Esophagus muscularis mucosa (tissue), 4 donors: ENCODE measurements at regions not wholly inside any gene's neighbourhood (a gene's known extent, or its start where the extent isn't known, plus 50 kb on each side); places are given as distances from the start of the nearest gene placed in this dataset.

Experiments used
- DNase-seq: peaks from one replicate; pipeline ENCODE4 v3.0.0-alpha.2; 2017; ENCODE audit errors: extremely low spot score
- H3K27ac ChIP-seq, 4 donors: fragments of 200-600 bp; sonication (generic); replicated peaks in 1 of 4; 1 replicate in 3 of 4; 2 replicates in 1 of 4; pipeline ENCODE4 v1.5.1; 2016 to 2019; ENCODE audit warnings: mild to moderate bottlenecking in 1 of 4
- H3K27me3 ChIP-seq, 4 donors: fragments of 200-600 bp; sonication (generic); one replicate each; pipeline versions ENCODE4 v1.5.1 to v1.6.0; 2016 to 2019
- H3K36me3 ChIP-seq, 4 donors: fragments of 200-600 bp; sonication (generic); one replicate each; pipeline ENCODE4 v1.5.1; 2016 to 2019
- H3K4me1 ChIP-seq, 4 donors: fragments of 200-600 bp; sonication (generic); one replicate each; pipeline ENCODE4 v1.5.1; 2016 to 2019
- H3K4me3 ChIP-seq, 4 donors: fragments of 200-600 bp; sonication (generic); 1 replicate in 2 of 4; 2 replicates in 2 of 4; pipeline ENCODE4 v1.5.1; 2016 to 2019; ENCODE audit warnings: mild to moderate bottlenecking in 4 of 4, moderate library complexity in 1 of 4
- H3K9me3 ChIP-seq, 4 donors: fragments of 200-600 bp; sonication (generic); 1 replicate in 3 of 4; 2 replicates in 1 of 4; pipeline ENCODE4 v1.5.1; 2016 to 2019
- EP300 ChIP-seq: sonication (generic); formaldehyde crosslinking; IDR thresholded peaks from one replicate; pipeline ENCODE4 v1.6.1; 2017; ENCODE audit warnings: antibody characterized with exemption
- POLR2A ChIP-seq: fragments of 450-650 bp; IDR thresholded peaks from one replicate; pipeline ENCODE4 v1.6.1; 2017; ENCODE audit warnings: antibody characterized with exemption, moderate library complexity, mild to moderate bottlenecking, low read depth
- POLR2AphosphoS5 ChIP-seq, 2 donors: sonication (generic); formaldehyde crosslinking; IDR thresholded peaks; one replicate each; pipeline ENCODE4 v1.6.1; 2017; ENCODE audit warnings: antibody characterized with exemption in 2 of 2
- WGBS: methylation state at CpG from one replicate; pipeline ENCODE4 v1.1.5; 2018; 5-methylcytosine and 5-hydroxymethylcytosine counted together
- intact Hi-C: fragments of 100-400 bp; cut with DNase I; formaldehyde crosslinking; loops from one replicate; pipeline ENCODE4 v1.15.1; 2023
- TF ChIP-seq, protein P1 (sequence below), 3 experiments: fragments of 200-600 bp in 2 of 3; fragments of 450-650 bp in 1 of 3; sonication (generic) in 2 of 3; IDR thresholded peaks; one replicate each; pipeline ENCODE4 v1.5.1; 2017 to 2019; ENCODE audit warnings: antibody characterized with exemption in 3 of 3, mild to moderate bottlenecking in 2 of 3, moderate library complexity in 1 of 3

DNA sequence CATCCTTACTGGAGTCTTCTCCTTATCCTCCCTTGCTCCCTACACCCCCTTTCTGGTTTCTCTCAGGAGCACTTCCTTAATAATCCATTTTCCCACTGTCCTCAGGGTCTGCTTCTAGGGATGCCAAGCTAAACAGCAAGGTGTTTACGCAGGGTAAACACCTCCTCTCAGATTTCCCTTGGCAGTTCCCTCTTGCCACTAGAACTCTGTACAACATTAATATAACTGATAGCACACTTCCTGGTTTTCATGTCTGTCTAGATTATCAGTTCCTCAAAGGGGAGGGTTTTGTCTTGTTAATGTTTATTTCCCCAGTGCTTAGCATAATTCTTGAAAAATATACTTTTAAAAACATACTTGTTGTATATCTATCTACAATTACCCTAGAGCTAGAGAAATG, 118.0 kb upstream of the SLC24A5 start:
- 85% methylated on average over 1 of the region's 1 CpG for WGBS
- no peak for DNase-seq
- no peak overlapping the region for H3K27ac ChIP-seq
- no peaks in the 10 kb centered on the region for H3K27me3 ChIP-seq
- no peaks in the 10 kb centered on the region for H3K4me1 ChIP-seq
- H3K9me3 ChIP-seq, result no peaks in the 10 kb centered on the region
- intact Hi-C loops, result no loop called here
- no peak for TF ChIP-seq EP300
- TF ChIP-seq POLR2A, result no peak
- no peaks in the 10 kb centered on the region for H3K36me3 ChIP-seq
- no peak overlapping the region for H3K4me3 ChIP-seq

DNA sequence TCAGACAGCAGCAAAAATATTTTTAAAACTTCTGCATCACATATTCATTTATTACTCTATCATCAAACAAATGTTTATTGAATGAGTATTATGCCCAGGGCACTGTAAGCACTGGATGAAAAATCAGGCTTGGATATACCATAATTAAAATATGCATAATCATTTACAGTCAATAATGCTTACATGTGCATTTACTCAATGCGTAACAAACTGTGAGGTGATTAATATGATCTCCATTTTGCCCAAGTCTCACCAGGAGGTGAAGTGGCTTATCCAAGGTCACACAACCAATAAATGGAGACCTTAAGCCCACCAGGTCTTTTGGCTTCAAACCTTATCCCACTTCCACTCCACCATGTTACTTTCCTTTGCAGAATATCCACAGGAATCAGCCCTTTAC, 117.3 kb upstream of the SLC24A5 start:
- WGBS, result 93% methylated on average over 1 of the region's 1 CpG
- no peaks in the 10 kb centered on the region for H3K36me3 ChIP-seq
- no peaks in the 10 kb centered on the region for H3K9me3 ChIP-seq
- H3K27me3 ChIP-seq, result no peaks in the 10 kb centered on the region
- no peak overlapping the region for H3K4me3 ChIP-seq
- H3K27ac ChIP-seq, result no peak overlapping the region
- TF ChIP-seq, protein P1, sequence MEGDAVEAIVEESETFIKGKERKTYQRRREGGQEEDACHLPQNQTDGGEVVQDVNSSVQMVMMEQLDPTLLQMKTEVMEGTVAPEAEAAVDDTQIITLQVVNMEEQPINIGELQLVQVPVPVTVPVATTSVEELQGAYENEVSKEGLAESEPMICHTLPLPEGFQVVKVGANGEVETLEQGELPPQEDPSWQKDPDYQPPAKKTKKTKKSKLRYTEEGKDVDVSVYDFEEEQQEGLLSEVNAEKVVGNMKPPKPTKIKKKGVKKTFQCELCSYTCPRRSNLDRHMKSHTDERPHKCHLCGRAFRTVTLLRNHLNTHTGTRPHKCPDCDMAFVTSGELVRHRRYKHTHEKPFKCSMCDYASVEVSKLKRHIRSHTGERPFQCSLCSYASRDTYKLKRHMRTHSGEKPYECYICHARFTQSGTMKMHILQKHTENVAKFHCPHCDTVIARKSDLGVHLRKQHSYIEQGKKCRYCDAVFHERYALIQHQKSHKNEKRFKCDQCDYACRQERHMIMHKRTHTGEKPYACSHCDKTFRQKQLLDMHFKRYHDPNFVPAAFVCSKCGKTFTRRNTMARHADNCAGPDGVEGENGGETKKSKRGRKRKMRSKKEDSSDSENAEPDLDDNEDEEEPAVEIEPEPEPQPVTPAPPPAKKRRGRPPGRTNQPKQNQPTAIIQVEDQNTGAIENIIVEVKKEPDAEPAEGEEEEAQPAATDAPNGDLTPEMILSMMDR (IDR thresholded peaks at IDR 0.05), result no peak
- TF ChIP-seq POLR2A, result no peak
- TF ChIP-seq EP300, result no peak
- TF ChIP-seq POLR2AphosphoS5 (IDR thresholded peaks at IDR 0.05), result no peak
- intact Hi-C loops, result no loop called here
- no peaks in the 10 kb centered on the region for H3K4me1 ChIP-seq
- peak; percentile 8 for DNase-seq

DNA sequence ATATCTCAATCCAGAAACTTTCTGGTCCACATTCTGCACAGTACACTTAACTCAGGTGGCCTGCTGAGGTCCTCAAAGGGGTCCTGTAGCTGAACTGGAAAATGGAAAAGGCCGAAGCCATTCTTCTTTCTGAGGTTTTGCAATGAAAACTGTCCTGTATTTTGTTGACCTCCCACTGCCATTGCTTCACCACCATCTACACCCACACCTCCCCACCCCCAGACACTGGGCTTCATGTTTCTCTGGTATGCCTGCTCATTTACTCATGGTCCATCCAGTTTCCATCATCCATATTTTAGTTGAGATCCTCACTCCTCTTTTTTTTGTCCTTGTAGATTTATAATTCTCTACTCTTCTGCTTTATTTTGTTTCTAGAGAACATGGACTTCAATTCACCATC, 115.7 kb upstream of the SLC24A5 start:
- peak; percentile 45 for DNase-seq
- H3K9me3 ChIP-seq, result no peaks in the 10 kb centered on the region
- H3K27me3 ChIP-seq, result no peaks in the 10 kb centered on the region
- no peak overlapping the region for H3K27ac ChIP-seq
- no peaks in the 10 kb centered on the region for H3K36me3 ChIP-seq
- intact Hi-C loops, result no loop called here
- no peak for TF ChIP-seq POLR2A
- TF ChIP-seq POLR2AphosphoS5 (IDR thresholded peaks at IDR 0.05), result no peak
- TF ChIP-seq, protein P1 (IDR thresholded peaks at IDR 0.05), result no peak
- 88% methylated on average over 1 of the region's 1 CpG for WGBS
- H3K4me3 ChIP-seq, result no peak overlapping the region
- no peaks in the 10 kb centered on the region for H3K4me1 ChIP-seq

DNA sequence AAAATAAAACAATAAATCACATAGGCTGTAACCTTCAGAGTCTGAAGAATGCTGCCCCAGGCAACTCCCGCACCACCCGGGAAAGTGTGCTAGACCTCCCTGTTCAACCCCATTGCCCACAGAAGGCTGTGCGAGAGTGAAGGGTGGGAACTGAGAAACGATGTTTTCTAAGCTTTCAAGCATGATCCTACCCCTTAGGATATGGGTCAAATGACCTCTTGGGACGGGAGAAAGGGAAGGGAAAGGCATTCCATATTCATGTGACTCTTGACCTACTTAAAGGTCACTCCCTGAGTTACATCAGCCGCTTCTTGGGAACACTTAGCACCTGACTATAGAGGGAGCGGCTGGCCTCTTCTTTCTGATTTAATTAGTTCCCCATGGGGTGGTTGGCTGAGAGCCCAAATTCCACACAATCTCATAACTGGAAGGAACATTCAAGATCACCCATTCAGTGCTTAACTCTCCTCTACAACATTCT, 114.7 kb upstream of the SLC24A5 start:
- no peaks in the 10 kb centered on the region for H3K4me1 ChIP-seq
- intact Hi-C loops, result no loop called here
- no peaks in the 10 kb centered on the region for H3K27me3 ChIP-seq
- DNase-seq, result no peak
- WGBS, result 74% methylated on average over 7 of the region's 7 CpGs
- TF ChIP-seq POLR2A (no peak), EP300 (no peak), POLR2AphosphoS5 (IDR thresholded peaks at IDR 0.05) (no peak)
- TF ChIP-seq, protein P1 (IDR thresholded peaks at IDR 0.05), result no peak
- no peaks in the 10 kb centered on the region for H3K9me3 ChIP-seq
- H3K36me3 ChIP-seq, result no peaks in the 10 kb centered on the region
- H3K4me3 ChIP-seq, result no peak overlapping the region
- no peak overlapping the region for H3K27ac ChIP-seq

DNA sequence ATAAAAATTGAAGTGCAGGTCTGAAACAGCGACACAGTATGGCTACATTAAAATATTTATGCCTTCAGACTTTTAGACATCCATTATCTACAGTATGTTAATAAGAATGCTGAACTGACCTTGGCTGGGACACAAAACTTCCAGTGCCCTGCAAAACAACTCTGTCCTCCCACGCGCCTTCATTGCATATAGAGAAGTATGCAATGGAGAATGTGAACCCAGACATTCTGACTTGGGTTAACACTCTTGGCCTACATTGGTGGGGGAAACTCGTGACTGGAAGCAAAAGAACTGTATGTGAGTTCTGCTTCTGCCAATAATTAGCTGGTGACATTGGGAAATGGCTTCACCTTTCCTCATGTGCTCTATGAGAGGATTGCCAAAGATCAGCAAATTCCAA, 110.5 kb upstream of the SLC24A5 start:
- Histone ChIP-seq H3K27me3 (no peaks in the 10 kb centered on the region), H3K27ac (no peak overlapping the region), H3K36me3 (no peaks in the 10 kb centered on the region), H3K4me1 (no peaks in the 10 kb centered on the region), H3K9me3 (no peaks in the 10 kb centered on the region), H3K4me3 (no peak overlapping the region)
- intact Hi-C loops, result no loop called here
- WGBS, result 79% methylated on average over 4 of the region's 4 CpGs
- DNase-seq, result no peak
- TF ChIP-seq, protein P1 (IDR thresholded peaks at IDR 0.05), result no peak
- TF ChIP-seq POLR2A (no peak), EP300 (no peak), POLR2AphosphoS5 (IDR thresholded peaks at IDR 0.05) (no peak)
